ENCODE measurements at regions not wholly inside any gene's neighbourhood (a gene's known extent, or its start where the extent isn't known, plus 50 kb on each side); places are given as distances from the start of the nearest gene placed in this dataset.

- TF ChIP-seq CTCF (IDR thresholded peaks at IDR 0.05; ENCODE audit: low read length) (no peak), EZH2 (optimal IDR thresholded peaks at IDR 0.05; ENCODE audit: low read depth, low read length) (no peak), EZH2phosphoT487 (IDR thresholded peaks at IDR 0.05; ENCODE audit: low read length) (no peak)
These were observed 196.8 kb downstream of the PPP1R3A start for GRCh38 chr7:113722006-113722405.
